ENCODE measurements at regions not wholly inside any gene's neighbourhood (a gene's known extent, or its start where the extent isn't known, plus 50 kb on each side); places are given as distances from the start of the nearest gene placed in this dataset.
"Not testable (repeated sequence)": the region's sequence is repeated elsewhere in the genome, so short reads cannot be mapped to it uniquely, and the experiment has no call there.

GRCh38 chr3:181987736-181988135 is 276.0 kb downstream of the SOX2 start:
- Histone ChIP-seq H3K36me3 (ENCODE audit: insufficient read depth) (no peaks in the 10 kb centered on the region), H3K4me3 (ENCODE audit: low read depth, low read length) (no peak overlapping the region), H3K4me1 (ENCODE audit: insufficient read depth) (no peaks in the 10 kb centered on the region), H3K27ac (ENCODE audit: low read depth) (no peak overlapping the region)
- no peak for DNase-seq (ENCODE audit: extremely low spot score)
- WGBS: 75% methylated on average over 4 of the region's 4 CpGs

- Histone ChIP-seq H3K4me3 (ENCODE audit: low read depth, low read length) (no peak overlapping the region), H3K36me3 (ENCODE audit: insufficient read depth) (no peaks in the 10 kb centered on the region), H3K4me1 (ENCODE audit: insufficient read depth) (no peaks in the 10 kb centered on the region), H3K27ac (ENCODE audit: low read depth) (no peak overlapping the region)
- DNase-seq (ENCODE audit: extremely low spot score): no peak
- WGBS: 70% methylated on average over 4 of the region's 4 CpGs
Measured at GRCh38 chr3:181998828-181999227, 287.1 kb downstream of the SOX2 start.

GRCh38 chr3:181999314-181999713 is 287.6 kb downstream of the SOX2 start:
- Histone ChIP-seq H3K27ac (ENCODE audit: low read depth) (no peak overlapping the region), H3K4me1 (ENCODE audit: insufficient read depth) (no peaks in the 10 kb centered on the region), H3K36me3 (ENCODE audit: insufficient read depth) (no peaks in the 10 kb centered on the region), H3K4me3 (ENCODE audit: low read depth, low read length) (no peak overlapping the region)
- WGBS: 71% methylated on average over 6 of the region's 6 CpGs
- DNase-seq (ENCODE audit: extremely low spot score): no peak

GRCh38 chr3:182000447-182000846 is 288.7 kb downstream of the SOX2 start:
- DNase-seq (ENCODE audit: extremely low spot score): no peak
- WGBS: 52% methylated on average over 5 of the region's 5 CpGs
- Histone ChIP-seq H3K27ac (ENCODE audit: low read depth) (no peak overlapping the region), H3K4me3 (ENCODE audit: low read depth, low read length) (no peak overlapping the region), H3K4me1 (ENCODE audit: insufficient read depth) (no peaks in the 10 kb centered on the region), H3K36me3 (ENCODE audit: insufficient read depth) (no peaks in the 10 kb centered on the region)

- no peak for DNase-seq (ENCODE audit: extremely low spot score)
- WGBS: 86% methylated on average over 3 of the region's 3 CpGs
- no peaks in the 10 kb centered on the region for H3K36me3 ChIP-seq (ENCODE audit: insufficient read depth)
Measured at GRCh38 chr3:182005219-182005618, 293.5 kb downstream of the SOX2 start.

GRCh38 chr3:182005701-182006100 is 294.0 kb downstream of the SOX2 start:
- WGBS: 18% methylated on average over 5 of the region's 5 CpGs
- H3K4me1 ChIP-seq (ENCODE audit: insufficient read depth): no peaks in the 10 kb centered on the region
- H3K4me3 ChIP-seq (ENCODE audit: low read depth, low read length): no peak overlapping the region
- H3K36me3 ChIP-seq (ENCODE audit: insufficient read depth): no peaks in the 10 kb centered on the region
- H3K27ac ChIP-seq (ENCODE audit: low read depth): no peak overlapping the region
- DNase-seq (ENCODE audit: extremely low spot score): no peak

More at GRCh38 chr3:182005219-182005618, 293.5 kb downstream of the SOX2 start:
- Histone ChIP-seq H3K4me3 (ENCODE audit: low read depth, low read length) (no peak overlapping the region), H3K4me1 (ENCODE audit: insufficient read depth) (no peaks in the 10 kb centered on the region), H3K27ac (ENCODE audit: low read depth) (no peak overlapping the region)

GRCh38 chr3:182006431-182006830 is 294.7 kb downstream of the SOX2 start:
- H3K4me1 ChIP-seq (ENCODE audit: insufficient read depth): no peaks in the 10 kb centered on the region
- no peak overlapping the region for H3K27ac ChIP-seq (ENCODE audit: low read depth)
- no peak for DNase-seq (ENCODE audit: extremely low spot score)
- H3K4me3 ChIP-seq (ENCODE audit: low read depth, low read length): no peak overlapping the region
- 53% methylated on average over 4 of the region's 4 CpGs for WGBS
- no peaks in the 10 kb centered on the region for H3K36me3 ChIP-seq (ENCODE audit: insufficient read depth)

GRCh38 chr3:182007441-182007840 is 295.7 kb downstream of the SOX2 start:
- no peak for DNase-seq (ENCODE audit: extremely low spot score)
- Histone ChIP-seq H3K36me3 (ENCODE audit: insufficient read depth) (no peaks in the 10 kb centered on the region), H3K4me1 (ENCODE audit: insufficient read depth) (no peaks in the 10 kb centered on the region), H3K27ac (ENCODE audit: low read depth) (no peak overlapping the region), H3K4me3 (ENCODE audit: low read depth, low read length) (no peak overlapping the region)
- 78% methylated on average over 5 of the region's 5 CpGs for WGBS

- H3K4me3 ChIP-seq (ENCODE audit: low read depth, low read length): no peak overlapping the region
- H3K4me1 ChIP-seq (ENCODE audit: insufficient read depth): no peaks in the 10 kb centered on the region
- no peak for DNase-seq (ENCODE audit: extremely low spot score)
- no peaks in the 10 kb centered on the region for H3K36me3 ChIP-seq (ENCODE audit: insufficient read depth)
- WGBS: 92% methylated on average over 2 of the region's 2 CpGs
- no peak overlapping the region for H3K27ac ChIP-seq (ENCODE audit: low read depth)
Measured at GRCh38 chr3:182018361-182018760, 306.6 kb downstream of the SOX2 start.

- Histone ChIP-seq H3K36me3 (ENCODE audit: insufficient read depth) (no peaks in the 10 kb centered on the region), H3K4me3 (ENCODE audit: low read depth, low read length) (no peak overlapping the region), H3K4me1 (ENCODE audit: insufficient read depth) (no peaks in the 10 kb centered on the region), H3K27ac (ENCODE audit: low read depth) (no peak overlapping the region)
- DNase-seq (ENCODE audit: extremely low spot score): no peak
- WGBS: 66% methylated on average over 1 of the region's 1 CpG
Measured at GRCh38 chr3:182019926-182020325, 308.2 kb downstream of the SOX2 start.

GRCh38 chr3:182023843-182024242 is 312.1 kb downstream of the SOX2 start:
- H3K27ac ChIP-seq (ENCODE audit: low read depth): no peak overlapping the region
- DNase-seq (ENCODE audit: extremely low spot score): no peak
- H3K4me1 ChIP-seq (ENCODE audit: insufficient read depth): no peaks in the 10 kb centered on the region
- no peak overlapping the region for H3K4me3 ChIP-seq (ENCODE audit: low read depth, low read length)
- WGBS: 78% methylated on average over 2 of the region's 2 CpGs
- no peaks in the 10 kb centered on the region for H3K36me3 ChIP-seq (ENCODE audit: insufficient read depth)

- Histone ChIP-seq H3K36me3 (ENCODE audit: insufficient read depth) (no peaks in the 10 kb centered on the region), H3K4me3 (ENCODE audit: low read depth, low read length) (no peak overlapping the region), H3K4me1 (ENCODE audit: insufficient read depth) (no peaks in the 10 kb centered on the region), H3K27ac (ENCODE audit: low read depth) (no peak overlapping the region)
- 80% methylated on average over 1 of the region's 1 CpG for WGBS
- DNase-seq (ENCODE audit: extremely low spot score): no peak
Measured at GRCh38 chr3:182027366-182027765, 315.6 kb downstream of the SOX2 start.

- H3K36me3 ChIP-seq (ENCODE audit: insufficient read depth): no peaks in the 10 kb centered on the region
Measured at GRCh38 chr3:182028081-182028480, 316.4 kb downstream of the SOX2 start.

GRCh38 chr3:182034231-182034630 is 322.5 kb downstream of the SOX2 start:
- not testable (repeated sequence) for H3K36me3 ChIP-seq (ENCODE audit: insufficient read depth); H3K4me1 ChIP-seq (ENCODE audit: insufficient read depth)
- WGBS: 67% methylated on average over 1 of the region's 1 CpG

More at GRCh38 chr3:182028081-182028480, 316.4 kb downstream of the SOX2 start:
- 82% methylated on average over 3 of the region's 3 CpGs for WGBS
- Histone ChIP-seq H3K27ac (ENCODE audit: low read depth) (no peak overlapping the region), H3K4me3 (ENCODE audit: low read depth, low read length) (no peak overlapping the region), H3K4me1 (ENCODE audit: insufficient read depth) (no peaks in the 10 kb centered on the region)
- no peak for DNase-seq (ENCODE audit: extremely low spot score)

GRCh38 chr3:182035324-182035723 is 323.6 kb downstream of the SOX2 start:
- Histone ChIP-seq H3K4me1 (ENCODE audit: insufficient read depth) (no peaks in the 10 kb centered on the region), H3K36me3 (ENCODE audit: insufficient read depth) (no peaks in the 10 kb centered on the region), H3K27ac (ENCODE audit: low read depth) (no peak overlapping the region), H3K4me3 (ENCODE audit: low read depth, low read length) (no peak overlapping the region)
- no peak for DNase-seq (ENCODE audit: extremely low spot score)
- 58% methylated on average over 3 of the region's 3 CpGs for WGBS

More at GRCh38 chr3:182034231-182034630, 322.5 kb downstream of the SOX2 start:
- not testable (repeated sequence) for H3K4me3 ChIP-seq (ENCODE audit: low read depth, low read length); H3K27ac ChIP-seq (ENCODE audit: low read depth); DNase-seq (ENCODE audit: extremely low spot score)
